ENCODE measurements at regions not wholly inside any gene's neighbourhood (a gene's known extent, or its start where the extent isn't known, plus 50 kb on each side); places are given as distances from the start of the nearest gene placed in this dataset.

DNA sequence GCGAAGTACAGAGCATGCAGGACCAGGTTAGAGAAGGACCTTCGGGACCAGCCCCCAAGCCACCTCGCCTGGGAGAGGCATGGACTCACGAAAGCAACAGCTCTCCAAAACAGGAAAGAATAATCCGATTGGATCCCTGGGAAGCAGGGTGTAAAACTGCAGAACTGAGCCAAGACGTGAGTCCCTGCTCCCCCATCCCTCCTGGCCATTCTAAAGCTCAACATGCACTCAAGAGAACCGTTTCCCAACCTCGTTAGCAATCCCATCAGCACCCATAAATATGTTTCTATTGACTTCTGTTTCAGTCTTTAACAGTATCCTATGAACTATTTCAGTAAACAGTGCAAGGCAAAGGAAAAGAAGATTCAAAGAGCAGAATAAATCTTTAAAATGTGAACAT, 167.0 kb downstream of the COPRS start:
- ChIA-PET CTCF (no interaction called here), POLR2A (no interaction called here)
- TF ChIP-seq, protein P1, sequence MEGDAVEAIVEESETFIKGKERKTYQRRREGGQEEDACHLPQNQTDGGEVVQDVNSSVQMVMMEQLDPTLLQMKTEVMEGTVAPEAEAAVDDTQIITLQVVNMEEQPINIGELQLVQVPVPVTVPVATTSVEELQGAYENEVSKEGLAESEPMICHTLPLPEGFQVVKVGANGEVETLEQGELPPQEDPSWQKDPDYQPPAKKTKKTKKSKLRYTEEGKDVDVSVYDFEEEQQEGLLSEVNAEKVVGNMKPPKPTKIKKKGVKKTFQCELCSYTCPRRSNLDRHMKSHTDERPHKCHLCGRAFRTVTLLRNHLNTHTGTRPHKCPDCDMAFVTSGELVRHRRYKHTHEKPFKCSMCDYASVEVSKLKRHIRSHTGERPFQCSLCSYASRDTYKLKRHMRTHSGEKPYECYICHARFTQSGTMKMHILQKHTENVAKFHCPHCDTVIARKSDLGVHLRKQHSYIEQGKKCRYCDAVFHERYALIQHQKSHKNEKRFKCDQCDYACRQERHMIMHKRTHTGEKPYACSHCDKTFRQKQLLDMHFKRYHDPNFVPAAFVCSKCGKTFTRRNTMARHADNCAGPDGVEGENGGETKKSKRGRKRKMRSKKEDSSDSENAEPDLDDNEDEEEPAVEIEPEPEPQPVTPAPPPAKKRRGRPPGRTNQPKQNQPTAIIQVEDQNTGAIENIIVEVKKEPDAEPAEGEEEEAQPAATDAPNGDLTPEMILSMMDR (IDR thresholded peaks at IDR 0.05; ENCODE audit: control extremely low read depth, extremely low read depth, low read depth, missing control alignments): no peak
- DNase-seq (ENCODE audit: extremely low spot score): no peak

DNA sequence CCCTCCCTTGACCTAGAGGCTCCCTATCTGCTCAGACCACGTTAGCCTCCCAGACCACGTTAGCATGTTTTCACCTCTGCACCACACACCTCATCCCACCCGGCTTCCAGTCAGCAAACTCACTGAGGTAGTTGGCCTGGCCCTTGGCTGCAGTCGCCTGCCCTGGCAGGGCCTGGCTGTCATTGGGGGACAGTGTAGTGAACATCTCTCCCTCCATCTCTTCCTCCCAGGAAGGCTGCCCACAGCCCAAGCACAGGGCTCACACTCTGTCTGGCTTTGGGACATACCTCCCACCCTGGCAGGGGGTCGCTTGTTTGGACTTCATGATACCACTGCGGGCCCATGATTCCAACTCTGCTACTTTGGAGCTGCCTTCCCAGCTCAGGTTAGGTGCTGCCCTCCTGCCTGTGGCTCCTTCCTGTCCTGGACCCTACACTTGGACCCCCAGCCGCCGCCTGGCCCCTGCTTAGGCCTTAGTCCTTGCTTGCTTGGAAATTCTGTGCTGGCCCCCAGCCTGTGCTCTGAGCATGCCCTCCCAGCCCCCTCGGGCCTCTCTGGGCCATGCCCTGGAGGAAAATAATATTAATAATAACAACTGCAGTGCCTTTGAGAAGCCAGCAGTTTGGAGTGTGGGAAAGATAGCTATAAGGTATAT, 167.7 kb downstream of the COPRS start:
- ChIA-PET POLR2A (no interaction called here), CTCF (no interaction called here)
- no peak for DNase-seq (ENCODE audit: extremely low spot score)
- TF ChIP-seq, protein P1 (IDR thresholded peaks at IDR 0.05; ENCODE audit: control extremely low read depth, extremely low read depth, low read depth, missing control alignments): no peak

DNA sequence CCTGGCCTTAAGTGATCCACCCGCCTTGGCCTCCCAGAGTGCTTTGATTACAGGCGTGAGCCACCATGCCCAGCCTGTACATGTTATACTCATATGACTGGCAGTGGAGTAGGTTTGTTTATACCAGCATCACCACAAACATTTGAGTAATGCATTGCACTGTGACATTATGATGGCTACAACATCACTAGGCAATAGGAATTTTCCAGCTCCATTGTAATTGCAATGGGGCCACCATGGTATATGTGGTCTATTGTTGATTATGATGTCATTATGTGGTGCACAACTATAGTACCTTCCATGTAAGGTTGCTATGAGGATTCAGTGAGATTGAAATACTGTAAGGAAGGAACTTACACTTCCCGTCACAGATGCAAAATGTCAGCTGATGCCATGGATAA, 168.9 kb downstream of the COPRS start:
- ChIA-PET POLR2A (no interaction called here), CTCF (no interaction called here)
- TF ChIP-seq, protein P1 (IDR thresholded peaks at IDR 0.05; ENCODE audit: control extremely low read depth, extremely low read depth, low read depth, missing control alignments): no peak
- DNase-seq (ENCODE audit: extremely low spot score): no peak

DNA sequence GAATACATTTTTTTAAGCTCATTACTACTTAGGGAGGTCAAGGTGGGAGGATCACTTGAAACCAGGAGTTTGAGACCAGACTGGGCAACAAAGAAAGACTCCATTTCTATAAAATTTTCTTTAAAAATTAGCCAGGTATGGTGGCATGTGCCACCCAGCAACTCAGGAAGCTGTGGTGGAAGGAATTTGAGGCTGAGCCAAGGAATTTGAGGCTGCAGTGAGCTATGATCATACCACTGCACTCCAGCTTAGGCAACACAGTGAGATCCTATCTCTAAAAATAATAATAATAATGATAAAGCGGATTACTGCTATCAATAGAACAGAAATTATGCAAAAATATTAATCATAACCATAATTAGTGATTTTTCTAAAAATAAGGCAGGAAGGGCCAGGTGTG, 170.3 kb downstream of the COPRS start:
- ChIA-PET CTCF (no interaction called here), POLR2A (no interaction called here)
- no peak for DNase-seq (ENCODE audit: extremely low spot score)
- TF ChIP-seq, protein P1 (IDR thresholded peaks at IDR 0.05; ENCODE audit: control extremely low read depth, extremely low read depth, low read depth, missing control alignments): no peak

DNA sequence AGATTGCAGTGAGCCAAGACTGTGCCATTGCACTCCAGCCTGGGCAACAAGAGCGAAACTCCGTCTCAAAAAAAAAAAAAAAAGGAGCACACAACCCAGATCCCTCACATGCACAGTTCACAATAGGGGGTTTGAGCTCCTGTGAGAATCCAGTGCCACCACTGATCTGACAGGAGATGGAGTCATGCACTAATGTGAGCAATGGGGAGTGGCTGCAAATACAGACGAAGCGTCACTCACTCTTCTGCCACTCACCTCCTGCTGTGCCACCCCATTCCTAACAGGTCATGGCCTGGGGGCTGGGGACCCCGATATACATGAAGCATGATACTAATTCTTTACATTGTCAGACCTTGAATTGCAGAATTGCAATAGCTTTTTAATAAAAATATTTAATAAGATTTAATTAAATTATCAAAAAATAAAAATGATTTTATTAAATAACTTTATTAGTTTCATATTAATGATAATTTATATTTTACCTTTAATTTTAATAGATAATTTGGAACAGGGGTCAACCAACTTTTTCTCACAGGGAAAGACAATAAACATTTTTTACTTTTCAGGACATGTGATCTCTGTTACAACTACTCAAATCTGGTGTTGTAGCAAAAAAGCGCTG, 171.4 kb downstream of the COPRS start:
- CTCF ChIA-PET: no interaction called here
- DNase-seq (ENCODE audit: extremely low spot score): no peak
- POLR2A ChIA-PET: no interaction called here
- TF ChIP-seq, protein P1 (IDR thresholded peaks at IDR 0.05; ENCODE audit: control extremely low read depth, extremely low read depth, low read depth, missing control alignments): no peak

DNA sequence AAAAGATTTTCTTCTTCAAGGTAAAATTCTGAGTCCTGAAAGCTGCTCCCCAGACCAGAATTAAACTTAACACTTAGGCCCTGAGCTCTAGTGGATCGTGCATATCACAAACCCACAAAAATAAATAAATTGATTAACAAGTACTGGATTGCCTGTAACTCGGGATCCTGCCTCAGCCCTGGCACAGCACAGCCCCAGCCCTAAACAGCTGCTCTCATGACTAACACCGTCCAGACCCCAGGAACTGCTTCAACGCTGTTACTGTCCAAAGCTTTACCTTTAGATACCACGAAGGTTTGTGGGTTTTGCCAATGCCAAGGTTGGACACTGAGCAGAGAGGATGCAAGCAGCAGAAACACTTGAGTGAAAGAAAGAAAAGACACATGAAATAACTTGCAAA, 172.5 kb downstream of the COPRS start:
- ChIA-PET POLR2A (no interaction called here), CTCF (interaction anchor here (1.0 kb wide), 1 partner anchor 14 kb away, joined by 3 read pairs; no protein-coding TSS in a partner anchor)
- TF ChIP-seq, protein P1 (IDR thresholded peaks at IDR 0.05; ENCODE audit: control extremely low read depth, extremely low read depth, low read depth, missing control alignments): no peak
- no peak for DNase-seq (ENCODE audit: extremely low spot score)

Measured in GM10248 (cell line).